ENCODE measurements at regions not wholly inside any gene's neighbourhood (a gene's known extent, or its start where the extent isn't known, plus 50 kb on each side); places are given as distances from the start of the nearest gene placed in this dataset.

DNA sequence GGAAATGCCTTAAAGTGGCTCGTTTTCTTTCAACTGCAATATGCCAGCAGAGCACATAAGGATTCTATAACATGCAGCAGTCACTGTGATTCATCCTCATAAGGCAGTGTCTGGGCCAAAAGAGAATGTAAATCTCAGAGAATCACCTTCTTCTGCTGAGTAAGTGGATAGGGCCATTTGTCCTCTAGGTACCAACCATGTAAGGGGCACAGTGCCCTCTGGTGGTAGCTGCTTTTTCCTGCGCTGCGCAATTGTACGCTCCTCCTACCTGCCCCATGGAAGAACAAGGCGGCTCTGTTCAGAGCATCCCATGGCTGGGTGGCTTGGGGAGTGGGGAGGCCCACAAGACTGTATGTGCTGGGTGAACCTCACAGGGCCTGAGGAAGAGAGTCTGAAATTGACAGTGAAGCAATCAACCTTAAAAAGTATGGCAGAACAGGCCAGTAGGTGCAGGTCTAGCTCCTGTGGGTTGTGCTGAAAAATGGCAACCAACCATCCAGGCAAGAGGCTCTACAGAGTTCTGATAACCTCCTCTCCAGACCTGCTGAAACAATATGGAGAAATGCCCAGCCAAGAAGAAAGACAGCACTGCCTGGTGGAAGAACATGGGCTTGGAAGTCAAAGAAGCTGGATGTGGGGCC is 78.6 kb upstream of the C10orf90 start:
- H4K20me1 ChIP-seq (replicated peaks; ENCODE audit: control insufficient read depth, extremely low read depth, insufficient read depth, low read length): no peaks in the 10 kb centered on the region
- no peak overlapping the region for H3K4me3 ChIP-seq (replicated peaks in 1 of 3; ENCODE audit: insufficient read depth in 1 of 3, low read depth in 1 of 3, low read length in 3 of 3)
- no peaks in the 10 kb centered on the region for H3K9me3 ChIP-seq (replicated peaks; ENCODE audit: control insufficient read depth, insufficient read depth, low read length)
- FAIRE-seq: peak; percentile 71
- no peak overlapping the region for H3K4me2 ChIP-seq (ENCODE audit: insufficient read depth, low read length)
- H2AFZ ChIP-seq (ENCODE audit: low read depth, low read length): no peak overlapping the region
- CTCF ChIA-PET: interaction anchor here (1.0 to 4.7 kb wide), 8 partner anchors 8 to 882 kb away, joined by 3 to 78 read pairs (median 4); no protein-coding TSS in a partner anchor
- dilution Hi-C loops (cut with MboI; ENCODE audit: extremely low pct_ligation_motif_present, low sequenced_read_pairs): no loop called here
- H3K9me1 ChIP-seq (replicated peaks; ENCODE audit: control insufficient read depth, extremely low read depth, insufficient read depth, low read length): no peaks in the 10 kb centered on the region
- no peaks in the 10 kb centered on the region for H3K27me3 ChIP-seq (ENCODE audit: control insufficient read depth in 2 of 2, insufficient read depth in 2 of 2, low read length in 2 of 2)
- H3K79me2 ChIP-seq (ENCODE audit: control insufficient read depth, insufficient read depth, low read length): no peaks in the 10 kb centered on the region
- no peaks in the 10 kb centered on the region for H3K4me1 ChIP-seq (ENCODE audit: control insufficient read depth, extremely low read depth, insufficient read depth, low read length)
- no TSS peak for BruUV-seq (replicated peaks)
- DNase-seq (ENCODE audit: low read depth, low spot score): peak; percentile 69
- no peak overlapping the region for H3K9ac ChIP-seq (replicated peaks; ENCODE audit: extremely low read depth, insufficient read depth, low read length)
- intact Hi-C loops (cut with micrococcal nuclease): loop anchor here (1.0 kb wide), 3 partner anchors 767 to 881 kb away; no protein-coding TSS in a partner anchor
- no peaks in the 10 kb centered on the region for H3K36me3 ChIP-seq (ENCODE audit: control insufficient read depth in 2 of 2, extremely low read depth in 1 of 2, insufficient read depth in 2 of 2, low read length in 2 of 2)
- POLR2A ChIA-PET: no interaction called here
- TF ChIP-seq, protein P1, sequence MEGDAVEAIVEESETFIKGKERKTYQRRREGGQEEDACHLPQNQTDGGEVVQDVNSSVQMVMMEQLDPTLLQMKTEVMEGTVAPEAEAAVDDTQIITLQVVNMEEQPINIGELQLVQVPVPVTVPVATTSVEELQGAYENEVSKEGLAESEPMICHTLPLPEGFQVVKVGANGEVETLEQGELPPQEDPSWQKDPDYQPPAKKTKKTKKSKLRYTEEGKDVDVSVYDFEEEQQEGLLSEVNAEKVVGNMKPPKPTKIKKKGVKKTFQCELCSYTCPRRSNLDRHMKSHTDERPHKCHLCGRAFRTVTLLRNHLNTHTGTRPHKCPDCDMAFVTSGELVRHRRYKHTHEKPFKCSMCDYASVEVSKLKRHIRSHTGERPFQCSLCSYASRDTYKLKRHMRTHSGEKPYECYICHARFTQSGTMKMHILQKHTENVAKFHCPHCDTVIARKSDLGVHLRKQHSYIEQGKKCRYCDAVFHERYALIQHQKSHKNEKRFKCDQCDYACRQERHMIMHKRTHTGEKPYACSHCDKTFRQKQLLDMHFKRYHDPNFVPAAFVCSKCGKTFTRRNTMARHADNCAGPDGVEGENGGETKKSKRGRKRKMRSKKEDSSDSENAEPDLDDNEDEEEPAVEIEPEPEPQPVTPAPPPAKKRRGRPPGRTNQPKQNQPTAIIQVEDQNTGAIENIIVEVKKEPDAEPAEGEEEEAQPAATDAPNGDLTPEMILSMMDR (IDR thresholded peaks at IDR 0.05; ENCODE audit: extremely low read depth in 1 of 2, insufficient read depth in 1 of 2, low read depth in 1 of 2, low read length in 2 of 2): peak; percentile 67 to 69
- TF ChIP-seq, protein P2, sequence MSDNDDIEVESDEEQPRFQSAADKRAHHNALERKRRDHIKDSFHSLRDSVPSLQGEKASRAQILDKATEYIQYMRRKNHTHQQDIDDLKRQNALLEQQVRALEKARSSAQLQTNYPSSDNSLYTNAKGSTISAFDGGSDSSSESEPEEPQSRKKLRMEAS (IDR thresholded peaks at IDR 0.05; ENCODE audit: insufficient read depth, insufficient read length): no peak
- no peak overlapping the region for H3K27ac ChIP-seq (ENCODE audit: insufficient read depth, low read depth, low read length)

DNA sequence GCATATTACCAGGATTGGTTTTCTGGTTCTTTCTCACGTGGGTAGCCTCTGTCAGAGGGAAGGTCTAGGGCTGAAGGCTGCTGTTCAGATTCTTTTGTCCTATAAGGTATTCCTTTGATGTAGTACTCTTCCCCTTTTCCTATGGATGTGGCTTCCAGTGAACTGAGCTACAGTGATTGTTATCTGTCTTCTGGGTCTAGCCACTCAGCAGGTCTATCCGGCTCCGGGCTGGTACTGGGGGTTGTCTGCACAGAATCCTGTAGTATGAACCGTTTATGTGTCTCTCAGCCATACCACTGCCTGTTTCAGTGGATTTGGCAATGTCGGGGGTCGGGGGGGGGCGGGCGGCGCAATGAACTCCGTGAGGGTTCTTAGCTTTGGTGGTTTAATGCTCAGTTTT is 84.5 kb upstream of the C10orf90 start:
- no peaks in the 10 kb centered on the region for H3K4me1 ChIP-seq (ENCODE audit: control insufficient read depth, extremely low read depth, insufficient read depth, low read length)
- no peak overlapping the region for H3K27ac ChIP-seq (ENCODE audit: insufficient read depth, low read depth, low read length)
- TF ChIP-seq GATA2 (IDR thresholded peaks at IDR 0.05; ENCODE audit: insufficient read depth, insufficient read length, low read depth, low read length): no peak
- TF ChIP-seq, protein P2 (IDR thresholded peaks at IDR 0.05; ENCODE audit: insufficient read depth, insufficient read length): no peak
- TF ChIP-seq POLR2A (IDR thresholded peaks at IDR 0.05; ENCODE audit: low read depth, low read length): no peak
- TF ChIP-seq, protein P1 (IDR thresholded peaks at IDR 0.05; ENCODE audit: extremely low read depth in 1 of 2, insufficient read depth in 1 of 2, low read depth in 1 of 2, low read length in 2 of 2): no peak
- no peak for TF ChIP-seq POLR2AphosphoS5 (IDR thresholded peaks at IDR 0.05; ENCODE audit: insufficient read depth, low read depth, low read length)
- TF ChIP-seq EZH2 (IDR thresholded peaks at IDR 0.05; ENCODE audit: borderline replicate concordance, low read depth, low read length, severe bottlenecking): no peak
- no peak for TF ChIP-seq FOS (IDR thresholded peaks at IDR 0.05; ENCODE audit: borderline replicate concordance, insufficient read depth, low read length)
- TF ChIP-seq JUN (IDR thresholded peaks at IDR 0.05; ENCODE audit: borderline replicate concordance, insufficient read depth, insufficient read length, low read depth): no peak
- no peak for TF ChIP-seq MYC (IDR thresholded peaks at IDR 0.05; ENCODE audit: low read depth, low read length)
- no peak overlapping the region for H3K9ac ChIP-seq (replicated peaks; ENCODE audit: extremely low read depth, insufficient read depth, low read length)
- no peaks in the 10 kb centered on the region for H3K27me3 ChIP-seq (ENCODE audit: control insufficient read depth in 2 of 2, insufficient read depth in 2 of 2, low read length in 2 of 2)
- DNase-seq (ENCODE audit: low read depth, low spot score) (no peak), FAIRE-seq (no peak)
- no peaks in the 10 kb centered on the region for H3K79me2 ChIP-seq (ENCODE audit: control insufficient read depth, insufficient read depth, low read length)
- H3K36me3 ChIP-seq (ENCODE audit: control insufficient read depth in 2 of 2, extremely low read depth in 1 of 2, insufficient read depth in 2 of 2, low read length in 2 of 2): no peaks in the 10 kb centered on the region
- no peaks in the 10 kb centered on the region for H3K9me3 ChIP-seq (replicated peaks; ENCODE audit: control insufficient read depth, insufficient read depth, low read length)
- H4K20me1 ChIP-seq (replicated peaks; ENCODE audit: control insufficient read depth, extremely low read depth, insufficient read depth, low read length): no peaks in the 10 kb centered on the region
- POLR2A ChIA-PET: no interaction called here
- no peak overlapping the region for H2AFZ ChIP-seq (ENCODE audit: low read depth, low read length)
- no peaks in the 10 kb centered on the region for H3K9me1 ChIP-seq (replicated peaks; ENCODE audit: control insufficient read depth, extremely low read depth, insufficient read depth, low read length)
- dilution Hi-C loops (cut with MboI; ENCODE audit: extremely low pct_ligation_motif_present, low sequenced_read_pairs): no loop called here
- H3K4me3 ChIP-seq (replicated peaks in 1 of 3; ENCODE audit: insufficient read depth in 1 of 3, low read depth in 1 of 3, low read length in 3 of 3): no peak overlapping the region
- intact Hi-C loops (cut with micrococcal nuclease): no loop called here
- CTCF ChIA-PET: interaction anchor here (1.2 to 1.4 kb wide), 2 partner anchors 55 to 821 kb away, joined by 3 read pairs; no protein-coding TSS in a partner anchor
- no peak overlapping the region for H3K4me2 ChIP-seq (ENCODE audit: insufficient read depth, low read length)
- no TSS peak for BruUV-seq (replicated peaks)

All from endothelial cell of umbilical vein (primary cell).